Smooth muscle cell (in vitro differentiated cells): ENCODE measurements at regions not wholly inside any gene's neighbourhood (a gene's known extent, or its start where the extent isn't known, plus 50 kb on each side); places are given as distances from the start of the nearest gene placed in this dataset.

Experiments
- DNase-seq: peaks from one replicate; lab custom pipeline; 2025; ENCODE audit not compliant: unreplicated experiment; lab: John Stamatoyannopoulos, UW
- H2AFZ ChIP-seq: fragments of 200-600 bp; sonication (generic); 2 replicates; pipeline ENCODE4 v1.6.0; 2016; ENCODE audit warnings: antibody characterized with exemption, low read depth, mild to moderate bottlenecking
- H3F3A ChIP-seq: fragments of 200-600 bp; sonication (generic); 2 replicates; pipeline ENCODE4 v1.6.0; 2017; ENCODE audit warnings: antibody characterized with exemption, low read depth
- H3K27ac ChIP-seq: fragments of 200-600 bp; sonication (generic); 2 replicates; pipeline ENCODE4 v1.5.1; 2016; ENCODE audit warnings: low read depth, mild to moderate bottlenecking
- H3K27me3 ChIP-seq: fragments of 200-600 bp; sonication (generic); 2 replicates; pipeline ENCODE4 v1.6.1; 2016; ENCODE audit warnings: low read depth, mild to moderate bottlenecking
- H3K36me3 ChIP-seq: fragments of 200-600 bp; sonication (generic); 2 replicates; pipeline ENCODE4 v1.5.1; 2016; ENCODE audit warnings: low read depth
- H3K4me1 ChIP-seq: fragments of 200-600 bp; sonication (generic); 2 replicates; pipeline ENCODE4 v1.5.1; 2016; ENCODE audit warnings: low read depth
- H3K4me2 ChIP-seq: fragments of 200-600 bp; sonication (generic); 2 replicates; pipeline ENCODE4 v1.6.0; 2016; ENCODE audit warnings: mild to moderate bottlenecking
- H3K4me3 ChIP-seq: fragments of 200-600 bp; sonication (generic); 2 replicates; pipeline ENCODE4 v1.5.1; 2016; ENCODE audit warnings: mild to moderate bottlenecking
- H3K79me2 ChIP-seq: fragments of 200-600 bp; sonication (generic); 2 replicates; pipeline ENCODE4 v1.6.0; 2016; ENCODE audit warnings: low read depth, mild to moderate bottlenecking
- H3K9ac ChIP-seq: fragments of 200-600 bp; sonication (generic); 2 replicates; pipeline ENCODE4 v1.6.0; 2016; ENCODE audit warnings: low read depth
- H3K9me3 ChIP-seq: fragments of 200-600 bp; sonication (generic); replicated peaks from 2 replicates; pipeline ENCODE4 v1.5.1; 2016; ENCODE audit warnings: low read depth
- H4K20me1 ChIP-seq: fragments of 200-600 bp; sonication (generic); 2 replicates; pipeline ENCODE4 v1.6.0; 2016; ENCODE audit warnings: low read depth
- WGBS: methylation state at CpG from one replicate; pipeline ENCODE4 v1.1.7; 2016; ENCODE audit warnings: low lambda C conversion rate; 5-methylcytosine and 5-hydroxymethylcytosine counted together
- TF ChIP-seq, protein P1 (sequence below): fragments of 200-600 bp; sonication (generic); IDR thresholded peaks from 2 replicates; pipeline ENCODE4 v1.5.1; 2017; ENCODE audit warnings: borderline replicate concordance, mild to moderate bottlenecking, antibody characterized with exemption; ENCODE audit not compliant: insufficient read depth, poor library complexity, severe bottlenecking

DNA sequence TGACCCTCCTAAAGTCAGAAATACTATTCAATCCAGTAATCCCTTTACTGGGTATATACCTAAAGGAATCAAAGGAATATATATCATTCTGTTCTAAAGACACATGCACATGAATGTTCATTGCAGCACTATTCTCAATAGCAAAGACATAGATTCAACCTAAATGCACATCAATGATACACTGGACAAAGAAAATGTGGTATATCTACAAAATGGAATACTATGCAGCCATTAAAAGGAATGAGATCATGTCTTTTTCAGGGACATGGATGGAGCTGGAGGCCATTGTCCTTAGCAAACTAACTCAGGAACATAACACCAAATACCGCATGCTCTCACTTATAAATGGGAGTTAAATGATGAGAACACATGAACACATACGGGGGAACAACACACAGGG is 306.0 kb upstream of the EPHA5 start:
- Histone ChIP-seq H3K4me3 (no peak overlapping the region), H3K79me2 (no peaks in the 10 kb centered on the region), H3K9me3 (no peaks in the 10 kb centered on the region), H3F3A (no peaks in the 10 kb centered on the region), H3K27ac (no peak overlapping the region), H3K4me1 (no peaks in the 10 kb centered on the region), H4K20me1 (no peaks in the 10 kb centered on the region), H3K4me2 (no peak overlapping the region), H3K27me3 (no peaks in the 10 kb centered on the region), H2AFZ (no peak overlapping the region), H3K9ac (no peak overlapping the region), H3K36me3 (no peaks in the 10 kb centered on the region)
- 89% methylated on average over 2 of the region's 2 CpGs for WGBS
- DNase-seq, result no peak
- TF ChIP-seq, protein P1, sequence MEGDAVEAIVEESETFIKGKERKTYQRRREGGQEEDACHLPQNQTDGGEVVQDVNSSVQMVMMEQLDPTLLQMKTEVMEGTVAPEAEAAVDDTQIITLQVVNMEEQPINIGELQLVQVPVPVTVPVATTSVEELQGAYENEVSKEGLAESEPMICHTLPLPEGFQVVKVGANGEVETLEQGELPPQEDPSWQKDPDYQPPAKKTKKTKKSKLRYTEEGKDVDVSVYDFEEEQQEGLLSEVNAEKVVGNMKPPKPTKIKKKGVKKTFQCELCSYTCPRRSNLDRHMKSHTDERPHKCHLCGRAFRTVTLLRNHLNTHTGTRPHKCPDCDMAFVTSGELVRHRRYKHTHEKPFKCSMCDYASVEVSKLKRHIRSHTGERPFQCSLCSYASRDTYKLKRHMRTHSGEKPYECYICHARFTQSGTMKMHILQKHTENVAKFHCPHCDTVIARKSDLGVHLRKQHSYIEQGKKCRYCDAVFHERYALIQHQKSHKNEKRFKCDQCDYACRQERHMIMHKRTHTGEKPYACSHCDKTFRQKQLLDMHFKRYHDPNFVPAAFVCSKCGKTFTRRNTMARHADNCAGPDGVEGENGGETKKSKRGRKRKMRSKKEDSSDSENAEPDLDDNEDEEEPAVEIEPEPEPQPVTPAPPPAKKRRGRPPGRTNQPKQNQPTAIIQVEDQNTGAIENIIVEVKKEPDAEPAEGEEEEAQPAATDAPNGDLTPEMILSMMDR, result no peak

DNA sequence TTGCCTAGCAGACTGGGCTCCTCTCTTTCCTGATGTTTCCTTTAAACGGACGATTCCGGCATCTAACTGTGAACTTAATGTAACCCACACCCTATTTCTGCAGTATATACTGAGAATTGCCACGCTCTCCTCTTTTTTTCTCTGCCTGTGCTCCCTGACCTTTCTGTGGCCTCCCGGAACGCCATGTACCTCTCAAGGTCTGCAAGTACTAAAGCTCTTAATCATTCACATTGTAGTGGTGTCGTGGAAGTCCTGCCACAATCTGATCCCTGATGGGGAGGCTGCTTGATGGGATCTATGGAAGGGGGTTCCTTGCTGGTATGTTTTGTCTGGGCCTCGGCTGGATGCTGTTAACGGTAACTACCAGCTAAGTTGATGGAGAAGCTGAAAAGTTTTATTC is 302.9 kb upstream of the EPHA5 start:
- no peak overlapping the region for H3K4me2 ChIP-seq
- no peaks in the 10 kb centered on the region for H3K36me3 ChIP-seq
- H3F3A ChIP-seq, result no peaks in the 10 kb centered on the region
- H3K4me1 ChIP-seq, result no peaks in the 10 kb centered on the region
- no peaks in the 10 kb centered on the region for H3K79me2 ChIP-seq
- H3K4me3 ChIP-seq, result no peak overlapping the region
- H3K27ac ChIP-seq, result no peak overlapping the region
- H3K9ac ChIP-seq, result no peak overlapping the region
- TF ChIP-seq, protein P1, result no peak
- no peaks in the 10 kb centered on the region for H3K27me3 ChIP-seq
- 90% methylated on average over 9 of the region's 9 CpGs for WGBS
- no peak for DNase-seq
- H3K9me3 ChIP-seq, result no peaks in the 10 kb centered on the region
- no peak overlapping the region for H2AFZ ChIP-seq
- no peaks in the 10 kb centered on the region for H4K20me1 ChIP-seq

DNA sequence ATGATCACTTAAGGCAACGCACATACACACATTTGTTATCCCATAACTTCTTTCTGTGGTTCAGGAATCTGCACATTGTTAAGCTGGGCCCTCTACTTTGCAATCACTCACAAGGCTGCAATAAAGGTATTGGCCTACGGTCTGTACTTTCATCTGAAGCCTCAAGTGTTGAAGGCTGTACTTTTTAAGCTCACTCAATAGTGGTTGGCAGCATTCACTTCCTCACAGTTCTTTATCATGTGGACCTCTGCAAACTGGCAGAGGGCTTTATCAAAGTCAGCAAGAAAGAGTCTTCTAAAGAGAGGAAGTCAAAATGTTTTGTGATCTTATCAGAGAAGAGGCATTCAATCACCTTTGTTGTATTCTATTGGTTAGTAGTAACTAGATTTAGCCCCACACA is 301.4 kb upstream of the EPHA5 start:
- H3F3A ChIP-seq, result no peaks in the 10 kb centered on the region
- H2AFZ ChIP-seq, result peak overlapping the region; percentile 47
- H3K4me1 ChIP-seq, result no peaks in the 10 kb centered on the region
- no peak overlapping the region for H3K4me2 ChIP-seq
- H3K9me3 ChIP-seq, result no peaks in the 10 kb centered on the region
- 68% methylated on average over 2 of the region's 2 CpGs for WGBS
- no peaks in the 10 kb centered on the region for H3K79me2 ChIP-seq
- no peaks in the 10 kb centered on the region for H4K20me1 ChIP-seq
- TF ChIP-seq, protein P1, result no peak
- H3K27me3 ChIP-seq, result no peaks in the 10 kb centered on the region
- no peak overlapping the region for H3K27ac ChIP-seq
- no peak for DNase-seq
- no peaks in the 10 kb centered on the region for H3K36me3 ChIP-seq
- no peak overlapping the region for H3K4me3 ChIP-seq
- no peak overlapping the region for H3K9ac ChIP-seq

DNA sequence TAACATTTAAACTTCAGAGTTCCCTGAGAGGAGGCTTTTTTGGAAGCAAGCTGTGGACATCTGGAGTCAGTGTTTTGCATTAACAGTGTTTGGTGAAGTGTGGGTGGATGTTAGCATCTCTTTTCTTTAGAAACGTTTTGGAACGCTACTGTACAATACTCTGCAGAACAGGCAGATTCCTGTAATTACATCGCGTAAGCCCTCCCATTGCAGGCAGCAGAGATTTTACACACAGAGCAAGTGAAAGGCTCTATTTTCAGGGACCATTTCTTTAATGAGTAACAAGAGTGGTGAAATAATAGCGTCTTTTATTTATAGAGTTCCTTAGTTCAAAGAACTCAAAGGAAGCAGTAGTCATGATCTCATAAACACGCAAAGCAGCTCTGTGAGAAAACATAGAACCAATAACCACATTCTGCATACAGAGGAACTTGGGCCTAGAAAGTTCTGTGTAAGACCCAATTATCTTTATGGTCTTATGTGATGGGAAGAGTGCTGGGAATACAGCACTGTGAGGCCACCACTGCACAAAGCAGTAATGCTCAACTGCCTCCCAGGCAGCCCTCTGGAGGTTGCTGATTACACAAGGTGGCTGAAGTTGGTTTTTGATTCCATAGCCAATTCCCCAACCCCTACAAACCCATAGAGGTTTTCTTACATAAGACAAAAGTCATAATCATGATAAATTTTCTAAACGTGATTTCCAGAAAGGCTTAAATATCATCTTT is 298.7 kb upstream of the EPHA5 start:
- 24% methylated on average over 7 of the region's 7 CpGs for WGBS
- Histone ChIP-seq H3K4me1 (no peaks in the 10 kb centered on the region), H3K4me2 (peak overlapping the region; percentile 49)

More for the DNA sequence above, 298.7 kb upstream of the EPHA5 start:
- no peak for DNase-seq
- Histone ChIP-seq H4K20me1 (no peaks in the 10 kb centered on the region), H3K9me3 (no peaks in the 10 kb centered on the region), H3K9ac (no peak overlapping the region), H3K36me3 (no peaks in the 10 kb centered on the region), H3K4me3 (no peak overlapping the region), H3F3A (no peaks in the 10 kb centered on the region), H3K79me2 (no peaks in the 10 kb centered on the region), H2AFZ (peak overlapping the region; percentile 11), H3K27me3 (no peaks in the 10 kb centered on the region), H3K27ac (no peak overlapping the region)
- TF ChIP-seq, protein P1, result no peak
